Gastroesophageal sphincter (tissue), 4 donors: ENCODE measurements at regions not wholly inside any gene's neighbourhood (a gene's known extent, or its start where the extent isn't known, plus 50 kb on each side); places are given as distances from the start of the nearest gene placed in this dataset.

Source experiments
- ATAC-seq: fragments of 150-250 bp; one replicate; pipeline ENCODE4 v1.9.1; 2016; ENCODE audit warnings: mild to moderate bottlenecking, moderate library complexity
- H3K27ac ChIP-seq, 4 donors: fragments of 200-600 bp; sonication (generic) in 3 of 4; 1 replicate in 3 of 4; 2 replicates in 1 of 4; pipeline ENCODE4 v1.5.1; 2016 to 2019
- H3K27me3 ChIP-seq: fragments of 200-600 bp; sonication (generic); one replicate; pipeline ENCODE4 v1.5.1; 2019
- H3K36me3 ChIP-seq, 2 donors: fragments of 200-600 bp; sonication (generic); one replicate each; pipeline ENCODE4 v1.5.1; 2019; ENCODE audit warnings: control low read depth in 1 of 2
- H3K4me1 ChIP-seq, 3 donors: fragments of 200-600 bp; sonication (generic); 1 replicate in 2 of 3; 2 replicates in 1 of 3; pipeline ENCODE4 v1.5.1; 2016 to 2019; ENCODE audit warnings: control low read depth in 2 of 3
- H3K4me3 ChIP-seq, 2 donors: fragments of 200-600 bp; sonication (generic); one replicate each; pipeline ENCODE4 v1.5.1; 2019; ENCODE audit warnings: mild to moderate bottlenecking in 1 of 2, moderate library complexity in 1 of 2
- H3K9me3 ChIP-seq, 3 donors: fragments of 200-600 bp; sonication (generic); one replicate each; pipeline ENCODE4 v1.5.1; 2017 to 2019; ENCODE audit warnings: control low read depth in 2 of 3
- EP300 ChIP-seq: sonication (generic); formaldehyde crosslinking; IDR thresholded peaks from one replicate; pipeline ENCODE4 v1.6.1; 2017; ENCODE audit warnings: antibody characterized with exemption, mild to moderate bottlenecking
- POLR2A ChIP-seq, 2 donors: fragments of 450-650 bp; IDR thresholded peaks; one replicate each; pipeline ENCODE4 v1.6.1; 2017; ENCODE audit warnings: antibody characterized with exemption in 2 of 2, mild to moderate bottlenecking in 2 of 2, moderate library complexity in 1 of 2
- POLR2AphosphoS5 ChIP-seq: sonication (generic); formaldehyde crosslinking; IDR thresholded peaks from one replicate; pipeline ENCODE4 v1.6.1; 2017; ENCODE audit warnings: antibody characterized with exemption
- WGBS, 2 donors: methylation state at CpG; one replicate each; pipeline ENCODE4 v1.1.5; 2018; ENCODE audit warnings: low coverage in 1 of 2; 5-methylcytosine and 5-hydroxymethylcytosine counted together
- TF ChIP-seq, protein P1 (sequence below), 4 experiments: fragments of 200-600 bp in 2 of 4; fragments of 450-650 bp in 2 of 4; sonication (generic) in 1 of 4; IDR thresholded peaks; one replicate each; pipeline ENCODE4 v1.5.1; 2017 to 2019; ENCODE audit warnings: antibody characterized with exemption in 4 of 4, mild to moderate bottlenecking in 2 of 4, moderate library complexity in 2 of 4

DNA sequence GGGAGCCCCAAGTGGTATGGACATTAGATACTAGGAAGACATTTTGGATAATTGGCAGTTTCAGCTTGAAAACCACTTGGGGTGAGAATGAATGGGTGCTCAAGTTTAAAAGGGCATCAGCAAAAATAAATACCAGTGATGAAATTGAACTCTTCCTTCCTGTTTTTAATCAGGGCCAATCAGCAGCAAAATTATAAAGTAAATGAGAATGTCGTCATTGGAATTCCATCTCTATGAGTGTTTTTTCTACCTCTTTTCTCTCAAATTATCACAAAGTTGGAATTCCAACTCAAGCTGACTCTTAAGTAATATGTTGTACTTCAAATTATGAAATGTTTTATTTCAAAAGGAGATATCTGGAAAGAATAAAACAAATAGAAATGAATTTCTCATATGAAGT is 730.6 kb downstream of the METTL15 start:
- Histone ChIP-seq H3K27ac (no peak overlapping the region), H3K4me1 (no peaks in the 10 kb centered on the region), H3K4me3 (no peak overlapping the region), H3K9me3 (no peaks in the 10 kb centered on the region), H3K27me3 (no peaks in the 10 kb centered on the region), H3K36me3 (no peaks in the 10 kb centered on the region)
- 58 to 73% methylated on average over 1 of the region's 1 CpG for WGBS, 2 donors
- no peak for ATAC-seq
- TF ChIP-seq EP300 (no peak), POLR2AphosphoS5 (no peak), POLR2A (IDR thresholded peaks at IDR 0.05) (no peak)
- TF ChIP-seq, protein P1, sequence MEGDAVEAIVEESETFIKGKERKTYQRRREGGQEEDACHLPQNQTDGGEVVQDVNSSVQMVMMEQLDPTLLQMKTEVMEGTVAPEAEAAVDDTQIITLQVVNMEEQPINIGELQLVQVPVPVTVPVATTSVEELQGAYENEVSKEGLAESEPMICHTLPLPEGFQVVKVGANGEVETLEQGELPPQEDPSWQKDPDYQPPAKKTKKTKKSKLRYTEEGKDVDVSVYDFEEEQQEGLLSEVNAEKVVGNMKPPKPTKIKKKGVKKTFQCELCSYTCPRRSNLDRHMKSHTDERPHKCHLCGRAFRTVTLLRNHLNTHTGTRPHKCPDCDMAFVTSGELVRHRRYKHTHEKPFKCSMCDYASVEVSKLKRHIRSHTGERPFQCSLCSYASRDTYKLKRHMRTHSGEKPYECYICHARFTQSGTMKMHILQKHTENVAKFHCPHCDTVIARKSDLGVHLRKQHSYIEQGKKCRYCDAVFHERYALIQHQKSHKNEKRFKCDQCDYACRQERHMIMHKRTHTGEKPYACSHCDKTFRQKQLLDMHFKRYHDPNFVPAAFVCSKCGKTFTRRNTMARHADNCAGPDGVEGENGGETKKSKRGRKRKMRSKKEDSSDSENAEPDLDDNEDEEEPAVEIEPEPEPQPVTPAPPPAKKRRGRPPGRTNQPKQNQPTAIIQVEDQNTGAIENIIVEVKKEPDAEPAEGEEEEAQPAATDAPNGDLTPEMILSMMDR (IDR thresholded peaks at IDR 0.05) = no peak

DNA sequence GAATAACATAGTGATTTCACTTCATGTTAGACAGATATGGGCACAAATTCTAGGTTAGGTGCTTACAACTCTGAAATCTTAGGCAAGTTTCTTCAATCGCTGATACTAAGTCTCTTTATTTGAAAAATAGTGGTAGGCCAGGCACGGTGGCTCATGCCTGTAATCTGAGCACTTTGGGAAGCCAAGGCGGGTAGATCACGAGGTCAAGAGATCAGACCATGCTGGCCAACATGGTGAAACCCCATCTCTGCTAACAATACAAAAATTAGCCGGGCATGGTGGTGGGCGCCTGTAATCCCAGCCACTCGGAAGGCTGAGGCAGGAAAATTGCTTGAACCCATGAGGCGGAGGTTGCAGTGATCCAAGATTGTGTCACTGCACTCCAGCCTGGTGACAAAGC is 729.4 kb downstream of the METTL15 start:
- Histone ChIP-seq H3K9me3 (no peaks in the 10 kb centered on the region), H3K36me3 (no peaks in the 10 kb centered on the region), H3K27ac (no peak overlapping the region), H3K4me1 (no peaks in the 10 kb centered on the region), H3K27me3 (no peaks in the 10 kb centered on the region), H3K4me3 (no peak overlapping the region)
- ATAC-seq = no peak
- WGBS, 2 donors = 88 to 100% methylated on average over 2 to 8 of the region's 8 CpGs
- TF ChIP-seq EP300 (no peak), POLR2A (IDR thresholded peaks at IDR 0.05) (no peak), POLR2AphosphoS5 (no peak)
- TF ChIP-seq, protein P1 (IDR thresholded peaks at IDR 0.05) = no peak

DNA sequence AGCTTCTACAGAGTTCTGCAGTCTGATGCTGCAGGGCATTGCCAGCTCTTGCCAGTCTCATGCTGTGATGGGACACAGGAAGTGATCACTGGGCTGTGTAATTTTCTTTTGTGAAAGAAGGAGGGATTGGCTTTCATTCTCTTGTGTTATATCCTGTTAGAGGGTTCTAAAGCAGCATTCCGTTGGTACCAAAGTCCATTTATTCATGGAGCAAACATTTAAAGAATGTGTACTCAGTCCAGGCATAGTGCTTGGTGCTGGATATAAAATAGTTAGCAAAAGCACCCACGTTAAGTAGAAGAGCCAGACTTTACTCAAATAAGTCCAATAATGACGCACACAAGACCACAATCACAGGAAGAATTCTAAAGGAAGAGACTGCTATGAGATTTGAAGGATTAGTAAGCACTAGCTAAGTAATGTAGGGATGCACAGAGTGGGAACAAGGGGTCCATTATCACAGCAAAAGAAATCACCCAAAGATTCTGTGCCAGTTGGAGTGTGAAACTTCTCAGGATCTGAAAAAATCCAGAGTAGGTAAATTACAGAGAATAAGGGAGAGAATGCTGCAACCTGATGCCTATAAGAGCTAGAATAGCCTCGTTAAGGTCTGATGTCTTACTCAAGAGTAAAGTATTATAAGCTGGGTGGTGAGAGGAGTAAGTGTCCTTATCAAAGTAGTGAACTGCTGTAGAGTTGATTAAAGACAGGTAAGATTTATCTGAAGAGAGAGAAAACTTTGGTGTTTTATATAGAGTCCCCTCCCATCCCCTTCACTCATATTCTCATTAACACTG is 728.3 kb downstream of the METTL15 start:
- Histone ChIP-seq H3K27ac (no peak overlapping the region), H3K4me1 (no peaks in the 10 kb centered on the region)
- 43% methylated on average over 4 of the region's 4 CpGs for WGBS, 2 donors

DNA sequence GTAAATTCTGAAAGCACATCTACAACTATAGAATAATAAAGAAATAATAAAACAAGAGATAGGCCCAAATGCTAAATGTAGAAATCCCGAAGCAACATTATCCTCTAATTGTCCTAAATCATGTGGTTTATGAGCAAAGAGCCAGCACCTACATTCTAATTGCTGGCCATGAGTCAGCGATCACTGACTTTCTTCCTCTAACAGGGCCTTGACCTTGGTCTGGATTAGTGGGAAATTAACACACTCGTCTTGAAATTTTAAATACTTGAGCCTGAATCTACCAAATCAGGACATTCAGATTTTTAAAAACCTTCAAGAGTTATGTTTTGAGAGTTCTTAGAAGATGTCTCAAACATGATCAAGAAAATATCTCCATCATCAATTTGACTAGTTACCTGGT is 727.6 kb downstream of the METTL15 start:
- no peak for ATAC-seq
- Histone ChIP-seq H3K9me3 (no peaks in the 10 kb centered on the region), H3K4me3 (no peak overlapping the region), H3K4me1 (no peaks in the 10 kb centered on the region), H3K36me3 (no peaks in the 10 kb centered on the region), H3K27me3 (no peaks in the 10 kb centered on the region), H3K27ac (no peak overlapping the region)
- 47 to 53% methylated on average over 3 of the region's 3 CpGs for WGBS, 2 donors
- TF ChIP-seq EP300 (no peak), POLR2AphosphoS5 (no peak), POLR2A (IDR thresholded peaks at IDR 0.05) (no peak)
- TF ChIP-seq, protein P1 (IDR thresholded peaks at IDR 0.05) = no peak

More for the DNA sequence above, 728.3 kb downstream of the METTL15 start:
- H3K27me3 ChIP-seq = no peaks in the 10 kb centered on the region
- no peak for TF ChIP-seq POLR2AphosphoS5
- no peak for TF ChIP-seq EP300
- no peak for TF ChIP-seq POLR2A (IDR thresholded peaks at IDR 0.05)
- TF ChIP-seq, protein P1 (IDR thresholded peaks at IDR 0.05) = no peak
- H3K36me3 ChIP-seq = no peaks in the 10 kb centered on the region
- ATAC-seq = no peak
- no peaks in the 10 kb centered on the region for H3K9me3 ChIP-seq
- no peak overlapping the region for H3K4me3 ChIP-seq

DNA sequence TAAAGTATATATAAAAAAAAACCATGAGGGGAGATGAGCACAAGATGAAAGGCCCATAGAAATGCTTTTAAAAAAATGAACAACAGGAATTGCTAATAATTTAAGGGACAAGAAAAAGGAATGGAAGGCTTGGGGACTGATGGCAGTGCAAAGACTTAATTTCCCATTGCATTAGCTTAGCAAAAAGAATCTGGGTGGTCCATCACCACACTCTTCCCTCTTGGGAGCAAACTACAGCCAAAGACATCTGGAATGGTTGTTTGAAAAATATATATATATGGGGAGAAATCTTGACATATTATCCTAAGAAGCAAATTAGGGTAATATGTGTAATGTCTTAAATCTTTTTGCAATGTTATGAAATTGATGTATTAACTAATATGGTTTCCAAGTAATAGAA is 727.1 kb downstream of the METTL15 start:
- Histone ChIP-seq H3K4me3 (no peak overlapping the region), H3K9me3 (no peaks in the 10 kb centered on the region), H3K27me3 (no peaks in the 10 kb centered on the region), H3K4me1 (no peaks in the 10 kb centered on the region), H3K27ac (no peak overlapping the region), H3K36me3 (no peaks in the 10 kb centered on the region)
- TF ChIP-seq POLR2A (IDR thresholded peaks at IDR 0.05) (no peak), POLR2AphosphoS5 (no peak), EP300 (no peak)
- TF ChIP-seq, protein P1 (IDR thresholded peaks at IDR 0.05) = no peak
- no peak for ATAC-seq
